Spleen (tissue), 7 donors: ENCODE measurements at regions not wholly inside any gene's neighbourhood (a gene's known extent, or its start where the extent isn't known, plus 50 kb on each side); places are given as distances from the start of the nearest gene placed in this dataset.

Source experiments
- POLR2A ChIP-seq, 3 donors: fragments of 450-650 bp; IDR thresholded peaks; one replicate each; pipeline ENCODE4 v1.5.1; 2017; ENCODE audit warnings: antibody characterized with exemption in 3 of 3, mild to moderate bottlenecking in 1 of 3
- TF ChIP-seq, protein P1 (sequence below), 11 experiments: fragments of 200-600 bp in 7 of 11; fragments of 450-650 bp in 4 of 11; sonication (generic) in 4 of 11; IDR thresholded peaks in 8 of 11; conservative IDR thresholded peaks in 3 of 11; 1 replicate in 7 of 11; 2 replicates in 4 of 11; pipeline versions ENCODE4 v1.4.0 to v1.8.0; 2016 to 2021; ENCODE audit warnings: antibody characterized with exemption in 11 of 11, inconsistent platforms in 4 of 11, mild to moderate bottlenecking in 1 of 11
- donor health status: DM: no; HTN: no; CAD: no; lungs with moderate emphysema.
- donor health status: DM: no; HTN: no; CAD: no.
- donor health status: DM: no; HTN: no; CAD: no.

DNA sequence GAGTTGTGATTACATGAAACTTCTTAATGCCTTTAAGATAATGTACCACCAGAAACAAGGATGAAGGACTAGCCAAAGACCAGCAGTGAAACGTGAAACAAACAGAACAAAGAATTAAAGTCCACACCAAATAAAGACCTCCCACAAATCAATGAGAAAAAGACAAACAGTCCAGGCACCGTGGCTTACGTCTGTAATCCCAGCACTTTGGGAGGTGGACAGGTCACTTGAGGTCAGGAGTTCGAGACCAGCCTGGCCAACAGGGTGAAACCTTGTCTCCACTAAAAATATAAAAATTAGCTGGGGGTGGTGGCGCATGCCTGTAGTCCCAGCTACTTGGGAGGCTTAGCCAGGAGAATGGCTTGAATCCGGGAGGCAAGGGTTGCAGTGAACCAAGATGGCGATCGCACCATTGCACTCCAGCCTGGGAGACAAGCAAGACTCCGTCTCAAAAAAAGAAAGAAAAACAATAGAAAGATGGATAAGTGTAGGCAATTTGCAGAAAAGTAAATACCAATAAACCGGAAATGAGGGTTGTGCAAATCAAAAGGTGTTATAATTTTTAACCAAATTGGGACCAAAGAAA, 167.8 kb upstream of the GRK3 start:
- TF ChIP-seq, protein P1, sequence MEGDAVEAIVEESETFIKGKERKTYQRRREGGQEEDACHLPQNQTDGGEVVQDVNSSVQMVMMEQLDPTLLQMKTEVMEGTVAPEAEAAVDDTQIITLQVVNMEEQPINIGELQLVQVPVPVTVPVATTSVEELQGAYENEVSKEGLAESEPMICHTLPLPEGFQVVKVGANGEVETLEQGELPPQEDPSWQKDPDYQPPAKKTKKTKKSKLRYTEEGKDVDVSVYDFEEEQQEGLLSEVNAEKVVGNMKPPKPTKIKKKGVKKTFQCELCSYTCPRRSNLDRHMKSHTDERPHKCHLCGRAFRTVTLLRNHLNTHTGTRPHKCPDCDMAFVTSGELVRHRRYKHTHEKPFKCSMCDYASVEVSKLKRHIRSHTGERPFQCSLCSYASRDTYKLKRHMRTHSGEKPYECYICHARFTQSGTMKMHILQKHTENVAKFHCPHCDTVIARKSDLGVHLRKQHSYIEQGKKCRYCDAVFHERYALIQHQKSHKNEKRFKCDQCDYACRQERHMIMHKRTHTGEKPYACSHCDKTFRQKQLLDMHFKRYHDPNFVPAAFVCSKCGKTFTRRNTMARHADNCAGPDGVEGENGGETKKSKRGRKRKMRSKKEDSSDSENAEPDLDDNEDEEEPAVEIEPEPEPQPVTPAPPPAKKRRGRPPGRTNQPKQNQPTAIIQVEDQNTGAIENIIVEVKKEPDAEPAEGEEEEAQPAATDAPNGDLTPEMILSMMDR (IDR thresholded peaks at IDR 0.05 in 8 of 11, conservative IDR thresholded peaks at IDR 0.05 in 3 of 11): no peak
- TF ChIP-seq POLR2A (IDR thresholded peaks at IDR 0.05): no peak
